Fibroblast of upper back skin (primary cell): ENCODE measurements at regions not wholly inside any gene's neighbourhood (a gene's known extent, or its start where the extent isn't known, plus 50 kb on each side); places are given as distances from the start of the nearest gene placed in this dataset.

ENCODE experiments used
- DNase-seq: peaks from one replicate; pipeline ENCODE4 v3.0.0-alpha.2; 2013

GRCh38 chr22:44611880-44612496, 90.0 kb upstream of the PRR5 start:
- DNase-seq, result no peak

GRCh38 chr22:44610071-44610470, 91.9 kb upstream of the PRR5 start:
- no peak for DNase-seq

GRCh38 chr22:44609400-44609988, 92.5 kb upstream of the PRR5 start:
- DNase-seq, result no peak

DNA sequence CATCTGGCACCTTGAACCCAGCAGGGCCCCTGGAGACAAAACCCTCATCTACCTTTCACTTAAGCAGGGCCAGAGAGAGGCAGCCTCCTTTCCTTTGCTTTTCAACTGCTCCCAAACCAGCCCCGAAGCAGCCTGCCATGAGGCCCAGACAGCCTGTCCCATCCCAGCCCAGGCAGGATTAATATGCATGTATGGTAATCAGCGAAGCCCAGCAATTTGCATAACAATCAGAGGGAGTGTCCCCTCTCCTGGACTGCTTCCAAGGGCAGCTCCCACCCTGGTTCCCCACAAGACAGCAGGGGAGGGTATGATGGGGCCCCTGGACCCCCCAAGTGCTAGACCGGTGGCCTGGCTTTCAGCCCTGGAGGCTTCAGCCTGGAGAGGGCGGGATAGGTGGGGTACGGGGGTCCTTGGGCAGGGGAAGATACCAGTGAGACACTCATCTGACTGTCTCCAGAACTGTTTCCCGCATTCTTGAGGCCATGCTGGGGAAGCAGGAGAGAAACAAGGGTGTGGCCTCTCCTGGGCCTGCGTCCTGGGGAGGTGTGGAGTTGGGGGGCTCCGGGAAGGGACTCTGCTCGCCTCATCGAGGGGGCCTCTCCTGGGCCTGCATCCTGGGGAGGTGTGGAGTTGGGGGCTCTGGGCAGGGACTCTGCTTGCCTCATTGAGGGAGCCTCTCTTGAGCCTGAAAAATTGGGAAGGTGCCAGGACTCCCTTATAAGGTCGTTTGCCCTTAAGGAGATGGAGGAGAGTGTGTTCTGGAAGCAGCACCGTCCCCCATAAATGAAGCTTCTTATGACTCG, 93.2 kb upstream of the PRR5 start:
- no peak for DNase-seq

DNA sequence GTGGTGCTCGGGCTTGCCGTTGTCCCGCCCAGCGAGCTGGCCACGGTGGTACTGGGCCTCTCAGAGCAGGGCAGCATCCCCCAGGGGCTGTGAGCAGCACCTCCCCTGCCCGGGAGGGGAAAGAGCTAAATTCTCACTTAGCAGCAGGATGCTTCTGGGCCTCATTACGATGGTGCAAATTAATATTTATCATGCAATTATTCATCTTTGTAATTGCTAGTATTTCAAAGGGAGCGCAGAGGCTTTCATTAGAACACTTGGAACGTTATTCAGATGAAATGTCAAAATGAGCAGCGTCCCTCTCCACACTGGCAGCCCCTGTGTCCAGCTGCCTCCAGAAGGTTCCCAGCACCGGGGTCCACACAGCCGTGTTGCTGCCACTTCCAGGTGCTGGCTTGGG, 95.9 kb upstream of the PRR5 start:
- no peak for DNase-seq

DNA sequence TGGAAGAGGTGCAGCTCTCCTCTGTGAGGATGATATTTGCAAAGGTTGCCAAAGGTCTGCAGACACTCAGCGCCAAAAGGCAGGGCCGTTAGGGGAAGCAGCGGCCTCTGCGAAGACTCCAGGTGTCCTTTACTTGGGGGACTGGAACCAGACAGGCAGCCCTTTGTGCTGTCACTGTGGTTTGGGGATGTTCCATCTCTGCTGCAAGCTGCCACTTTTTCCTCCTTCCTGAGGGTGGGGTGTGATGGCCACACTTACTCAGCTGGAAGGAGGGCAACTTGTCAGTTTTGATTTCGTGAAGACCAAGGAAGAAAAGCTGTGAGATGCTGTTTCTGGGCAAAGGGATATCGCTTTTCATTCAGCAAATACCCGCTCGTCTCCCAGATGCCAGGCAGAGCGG, 96.5 kb upstream of the PRR5 start:
- DNase-seq, result no peak

DNA sequence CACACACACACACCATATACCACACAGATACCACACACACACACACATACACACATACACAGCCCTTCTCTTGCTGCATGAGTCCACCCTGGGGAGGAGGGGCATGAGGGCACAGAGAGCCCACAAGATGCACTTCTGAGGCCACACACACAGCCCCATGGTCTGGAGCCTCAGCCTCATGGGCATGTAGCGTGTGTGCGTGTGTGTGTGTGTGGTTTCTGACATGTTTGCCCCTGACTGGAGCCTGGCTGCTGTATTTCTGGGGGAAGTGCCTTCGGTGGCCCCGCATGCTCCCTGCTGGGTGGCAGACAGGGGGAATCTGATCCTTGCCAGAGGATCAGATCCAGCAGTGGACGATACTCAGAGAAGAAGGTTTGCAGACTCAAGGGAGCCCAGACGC, 97.0 kb upstream of the PRR5 start:
- no peak for DNase-seq

DNA sequence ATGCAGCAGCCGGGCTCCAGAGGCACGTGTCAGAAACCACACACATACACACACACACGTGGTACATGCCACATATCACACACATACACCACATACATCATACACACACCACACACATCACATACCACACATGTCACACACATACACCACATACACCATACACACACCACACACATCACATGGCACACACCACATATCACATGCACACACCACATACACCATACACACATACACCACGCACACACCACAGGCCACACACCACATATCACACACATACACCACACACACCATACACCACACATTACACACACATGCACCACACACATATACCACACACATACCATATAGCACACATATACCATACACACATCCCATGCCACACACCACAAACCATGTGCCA, 97.5 kb upstream of the PRR5 start:
- DNase-seq, result no peak

DNA sequence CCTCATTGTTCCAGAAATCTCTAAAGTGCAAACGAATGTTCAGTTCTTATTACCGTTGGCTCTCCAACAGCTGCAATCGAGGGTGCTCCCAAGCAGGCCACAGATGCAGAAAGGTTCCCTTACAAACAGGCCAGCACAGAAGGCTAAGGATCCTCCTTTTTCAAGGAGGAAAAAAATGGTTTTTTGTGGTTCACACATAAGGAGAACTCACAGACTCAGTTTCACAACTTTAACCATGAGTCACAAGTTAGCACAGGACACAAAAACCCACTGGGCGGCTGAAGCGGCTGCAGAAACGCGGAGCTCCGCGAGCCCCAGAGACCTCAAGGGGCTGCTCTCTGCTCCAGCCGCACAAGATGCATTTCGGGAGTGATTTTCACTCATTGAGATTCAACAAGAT, 98.2 kb upstream of the PRR5 start:
- DNase-seq, result no peak

- DNase-seq, result no peak
These were observed 100.3 kb upstream of the PRR5 start for GRCh38 chr22:44601725-44602124.

DNA sequence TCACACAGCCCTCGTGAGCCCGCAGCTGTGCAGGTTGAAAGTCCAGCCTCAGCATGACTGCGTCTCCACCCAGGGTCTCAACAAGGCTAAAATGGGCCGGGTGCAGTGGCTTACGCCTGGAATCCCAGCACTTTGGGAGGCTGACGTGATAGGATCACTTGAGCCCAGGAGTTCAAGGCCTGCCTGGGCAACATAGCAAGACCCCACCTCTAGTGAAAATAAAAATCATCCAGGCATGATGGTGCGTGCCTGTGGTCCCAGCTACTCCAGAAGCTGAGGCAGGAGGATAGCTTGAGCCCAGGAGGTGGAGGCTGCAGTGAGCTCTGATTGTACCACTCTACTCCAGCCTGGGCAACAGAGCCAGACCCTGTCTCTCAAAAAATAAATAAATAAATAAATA, 100.8 kb upstream of the PRR5 start:
- DNase-seq, result no peak

DNA sequence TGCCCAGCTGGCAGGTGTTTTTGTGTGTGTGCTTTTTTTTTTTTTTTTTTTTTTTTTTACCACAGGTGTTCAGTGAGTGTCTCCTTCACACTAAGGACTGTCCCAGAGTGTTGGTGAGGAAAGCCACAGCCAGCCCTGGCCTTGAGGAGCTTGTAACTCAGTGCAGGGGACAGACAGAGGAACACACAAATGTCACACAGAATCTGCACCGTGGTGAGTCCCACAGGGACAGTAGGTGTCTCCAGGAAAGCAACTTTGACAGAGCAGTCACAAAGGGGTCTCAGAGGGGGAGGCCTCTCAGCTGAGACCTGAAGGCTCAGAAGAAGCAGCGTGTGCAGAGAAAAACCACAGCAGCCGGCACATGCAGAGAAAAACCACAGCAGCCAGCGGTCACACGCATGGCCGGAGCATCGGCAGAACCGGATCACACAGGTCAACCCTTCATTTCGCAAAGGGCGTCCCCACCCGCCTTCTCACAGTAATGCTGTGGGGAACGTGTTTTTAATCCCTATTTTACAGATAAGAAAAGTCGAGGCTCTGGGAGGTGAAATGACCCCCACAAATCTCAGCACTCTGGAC, 101.7 kb upstream of the PRR5 start:
- no peak for DNase-seq

GRCh38 chr22:44599500-44600140, 101.6 kb upstream of the RTL6 start:
- no peak for DNase-seq

DNA sequence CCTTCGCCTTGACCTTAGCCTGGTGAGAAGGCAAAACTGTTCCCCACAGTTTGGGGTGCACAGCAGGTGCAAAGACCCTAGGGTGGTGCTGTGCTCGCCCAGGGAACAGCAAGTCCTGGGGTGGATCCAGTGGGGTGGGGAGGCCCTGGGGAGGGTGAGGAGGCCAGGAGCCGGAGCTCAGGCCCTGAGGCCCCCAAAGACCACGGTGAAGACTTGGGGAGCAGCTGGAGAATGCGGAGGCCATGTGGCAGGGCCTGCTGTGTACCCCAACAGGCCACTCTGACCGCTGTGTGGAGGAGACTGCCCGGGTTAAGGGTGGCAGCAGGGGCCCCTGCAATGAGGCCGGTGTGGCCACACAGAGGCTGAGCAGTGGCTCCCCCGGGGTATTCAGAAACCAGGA, 101.1 kb upstream of the RTL6 start:
- no peak for DNase-seq

DNA sequence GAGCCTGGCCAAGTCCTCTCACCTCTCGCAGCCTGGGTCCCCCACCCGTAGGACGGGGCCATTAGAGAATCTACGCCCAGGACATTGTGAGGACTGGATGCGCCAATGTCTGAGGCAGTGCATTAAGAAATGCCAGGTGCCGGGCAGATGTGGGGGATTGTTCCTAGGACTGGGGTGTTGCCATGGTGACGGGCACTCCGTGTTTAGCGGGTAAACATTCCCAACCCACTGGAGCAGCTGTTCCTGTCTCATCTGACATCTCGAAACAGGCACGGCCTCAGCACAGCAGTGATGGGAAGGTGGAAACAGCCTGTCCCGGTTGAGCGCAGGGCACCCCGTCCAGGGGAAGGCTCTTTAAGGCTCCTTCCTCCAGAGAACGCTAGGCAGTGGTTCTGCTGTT, 99.6 kb upstream of the RTL6 start:
- DNase-seq, result no peak

GRCh38 chr22:44596396-44597125, 98.5 kb upstream of the RTL6 start:
- DNase-seq, result no peak

DNA sequence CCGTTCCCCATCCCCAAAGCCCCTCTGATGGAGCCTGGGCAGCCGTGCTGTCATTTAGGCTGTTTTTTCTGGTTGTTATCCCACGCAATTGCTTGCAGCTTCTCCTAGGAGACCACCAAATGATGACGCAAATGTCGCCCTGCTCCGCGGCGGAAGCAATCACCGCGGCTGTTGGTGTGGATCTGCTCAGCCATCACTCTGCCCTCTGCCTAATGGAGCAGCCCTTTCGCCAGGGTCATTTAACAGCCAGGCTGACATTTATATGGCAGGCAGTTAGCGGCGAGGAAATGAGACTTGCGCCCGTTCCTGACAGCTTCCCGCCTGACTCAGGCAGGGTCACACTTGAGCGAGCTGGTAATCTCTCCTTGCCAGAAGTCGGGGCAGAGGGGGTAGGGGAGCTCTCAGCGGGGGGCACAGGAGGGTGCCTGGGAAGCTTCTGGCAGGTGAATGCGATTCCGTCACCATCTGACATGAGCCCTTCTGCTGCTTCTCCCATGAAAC, 97.9 kb upstream of the RTL6 start:
- DNase-seq, result no peak

DNA sequence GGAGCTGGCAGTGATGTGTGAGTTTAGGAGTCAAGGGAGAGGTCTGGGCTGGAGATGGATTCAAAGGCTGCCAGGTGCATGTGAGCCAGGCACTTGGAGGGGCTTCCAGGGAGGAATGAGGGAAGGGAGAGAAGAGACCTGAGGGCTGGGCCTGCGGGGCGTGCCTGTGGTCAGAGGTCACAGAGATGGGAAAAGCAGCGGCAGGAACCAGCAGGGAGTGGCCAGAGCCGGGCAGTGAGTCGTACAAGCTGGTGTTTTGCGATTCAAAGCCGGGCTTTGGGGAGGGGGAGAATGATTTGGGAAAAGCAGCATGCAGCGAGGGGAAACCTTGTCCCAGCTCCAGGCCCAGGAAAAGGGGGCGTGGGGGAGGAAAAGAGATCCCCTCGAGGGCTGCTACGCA, 96.9 kb upstream of the RTL6 start:
- no peak for DNase-seq

GRCh38 chr22:44592824-44593148, 94.8 kb upstream of the RTL6 start:
- no peak for DNase-seq

DNA sequence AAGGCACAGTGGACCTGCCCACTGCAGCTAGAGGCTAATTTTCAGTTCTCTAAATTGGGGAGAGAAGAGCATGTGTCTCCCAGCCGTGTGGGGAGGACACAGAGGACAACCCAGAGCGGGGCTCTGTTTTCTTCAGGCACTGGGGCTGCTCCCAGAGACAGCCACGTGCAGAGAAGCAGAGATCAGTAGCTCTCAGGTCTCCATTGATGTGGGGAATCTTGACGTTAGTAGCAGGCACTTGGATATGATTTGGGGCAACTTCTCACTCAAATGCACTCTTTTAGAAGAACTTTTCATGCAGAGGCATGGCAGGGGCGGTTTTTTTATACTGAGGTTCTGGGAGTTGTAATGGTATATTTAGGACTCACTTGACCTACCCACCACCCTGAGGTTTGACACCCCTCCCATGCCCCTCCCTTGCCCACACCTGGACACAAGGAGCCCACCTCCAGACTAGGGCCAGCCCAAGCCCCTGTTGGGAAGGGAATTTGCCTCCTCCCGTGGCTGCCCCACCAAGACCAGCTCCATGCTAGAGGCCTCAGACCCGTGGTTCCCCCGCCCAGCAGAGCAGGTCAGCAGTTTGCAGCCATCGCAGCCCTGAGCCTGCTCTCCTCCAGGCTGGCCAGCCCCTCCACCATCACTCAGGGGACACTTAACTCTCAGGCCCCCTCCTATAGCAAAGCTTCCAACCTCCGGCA, 94.2 kb upstream of the RTL6 start:
- DNase-seq, result no peak

GRCh38 chr22:44591146-44591790, 93.2 kb upstream of the RTL6 start:
- no peak for DNase-seq

- DNase-seq, result no peak
These were observed 92.3 kb upstream of the RTL6 start for GRCh38 chr22:44590291-44590690.
